ENCODE measurements at regions not wholly inside any gene's neighbourhood (a gene's known extent, or its start where the extent isn't known, plus 50 kb on each side); places are given as distances from the start of the nearest gene placed in this dataset.

DNA sequence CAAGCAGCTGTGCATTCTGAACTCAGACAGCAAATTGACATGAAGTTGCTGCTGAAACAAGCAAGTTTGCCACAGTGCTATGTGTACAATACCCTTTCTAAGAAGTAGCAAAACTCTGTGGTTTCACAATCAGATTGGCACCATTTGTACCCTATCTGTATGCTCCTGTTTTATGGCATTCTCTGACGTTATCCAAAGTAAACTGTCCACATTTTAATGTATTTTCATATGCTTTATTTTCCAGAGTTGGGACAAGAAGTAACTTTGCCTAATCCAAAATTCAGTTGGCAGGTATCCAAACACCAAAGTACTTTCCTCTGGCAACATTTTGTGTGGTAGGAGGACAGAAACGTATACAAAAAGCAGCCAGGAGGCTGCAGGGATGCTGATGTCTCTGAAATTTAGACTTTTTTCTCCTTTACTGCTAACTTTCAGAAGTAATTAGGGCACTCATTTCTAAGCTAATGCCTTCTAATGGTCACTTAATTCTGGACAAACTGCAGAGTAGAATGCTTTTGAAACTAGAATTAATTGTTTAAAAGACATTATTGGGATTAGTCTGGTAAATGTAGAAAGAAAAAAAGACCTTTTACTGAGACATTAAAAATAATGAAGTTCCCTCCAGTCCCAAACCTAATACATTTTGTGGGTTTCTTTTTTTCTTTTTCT lies 414.7 kb upstream of the NRP1 start:
- TF ChIP-seq, protein P1, sequence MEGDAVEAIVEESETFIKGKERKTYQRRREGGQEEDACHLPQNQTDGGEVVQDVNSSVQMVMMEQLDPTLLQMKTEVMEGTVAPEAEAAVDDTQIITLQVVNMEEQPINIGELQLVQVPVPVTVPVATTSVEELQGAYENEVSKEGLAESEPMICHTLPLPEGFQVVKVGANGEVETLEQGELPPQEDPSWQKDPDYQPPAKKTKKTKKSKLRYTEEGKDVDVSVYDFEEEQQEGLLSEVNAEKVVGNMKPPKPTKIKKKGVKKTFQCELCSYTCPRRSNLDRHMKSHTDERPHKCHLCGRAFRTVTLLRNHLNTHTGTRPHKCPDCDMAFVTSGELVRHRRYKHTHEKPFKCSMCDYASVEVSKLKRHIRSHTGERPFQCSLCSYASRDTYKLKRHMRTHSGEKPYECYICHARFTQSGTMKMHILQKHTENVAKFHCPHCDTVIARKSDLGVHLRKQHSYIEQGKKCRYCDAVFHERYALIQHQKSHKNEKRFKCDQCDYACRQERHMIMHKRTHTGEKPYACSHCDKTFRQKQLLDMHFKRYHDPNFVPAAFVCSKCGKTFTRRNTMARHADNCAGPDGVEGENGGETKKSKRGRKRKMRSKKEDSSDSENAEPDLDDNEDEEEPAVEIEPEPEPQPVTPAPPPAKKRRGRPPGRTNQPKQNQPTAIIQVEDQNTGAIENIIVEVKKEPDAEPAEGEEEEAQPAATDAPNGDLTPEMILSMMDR (IDR thresholded peaks at IDR 0.05; ENCODE audit: insufficient read depth, low read length): no peak
- TF ChIP-seq POLR2AphosphoS5 (IDR thresholded peaks at IDR 0.05; ENCODE audit: low read depth): no peak
- TF ChIP-seq, protein P2, sequence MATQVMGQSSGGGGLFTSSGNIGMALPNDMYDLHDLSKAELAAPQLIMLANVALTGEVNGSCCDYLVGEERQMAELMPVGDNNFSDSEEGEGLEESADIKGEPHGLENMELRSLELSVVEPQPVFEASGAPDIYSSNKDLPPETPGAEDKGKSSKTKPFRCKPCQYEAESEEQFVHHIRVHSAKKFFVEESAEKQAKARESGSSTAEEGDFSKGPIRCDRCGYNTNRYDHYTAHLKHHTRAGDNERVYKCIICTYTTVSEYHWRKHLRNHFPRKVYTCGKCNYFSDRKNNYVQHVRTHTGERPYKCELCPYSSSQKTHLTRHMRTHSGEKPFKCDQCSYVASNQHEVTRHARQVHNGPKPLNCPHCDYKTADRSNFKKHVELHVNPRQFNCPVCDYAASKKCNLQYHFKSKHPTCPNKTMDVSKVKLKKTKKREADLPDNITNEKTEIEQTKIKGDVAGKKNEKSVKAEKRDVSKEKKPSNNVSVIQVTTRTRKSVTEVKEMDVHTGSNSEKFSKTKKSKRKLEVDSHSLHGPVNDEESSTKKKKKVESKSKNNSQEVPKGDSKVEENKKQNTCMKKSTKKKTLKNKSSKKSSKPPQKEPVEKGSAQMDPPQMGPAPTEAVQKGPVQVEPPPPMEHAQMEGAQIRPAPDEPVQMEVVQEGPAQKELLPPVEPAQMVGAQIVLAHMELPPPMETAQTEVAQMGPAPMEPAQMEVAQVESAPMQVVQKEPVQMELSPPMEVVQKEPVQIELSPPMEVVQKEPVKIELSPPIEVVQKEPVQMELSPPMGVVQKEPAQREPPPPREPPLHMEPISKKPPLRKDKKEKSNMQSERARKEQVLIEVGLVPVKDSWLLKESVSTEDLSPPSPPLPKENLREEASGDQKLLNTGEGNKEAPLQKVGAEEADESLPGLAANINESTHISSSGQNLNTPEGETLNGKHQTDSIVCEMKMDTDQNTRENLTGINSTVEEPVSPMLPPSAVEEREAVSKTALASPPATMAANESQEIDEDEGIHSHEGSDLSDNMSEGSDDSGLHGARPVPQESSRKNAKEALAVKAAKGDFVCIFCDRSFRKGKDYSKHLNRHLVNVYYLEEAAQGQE (IDR thresholded peaks at IDR 0.05; ENCODE audit: insufficient replicate concordance, low read depth): no peak
- TF ChIP-seq GABPA (IDR thresholded peaks at IDR 0.05; ENCODE audit: low read depth): no peak

All from HL-60 (cell line).